Left cardiac atrium (tissue), 4 donors: ENCODE measurements at regions not wholly inside any gene's neighbourhood (a gene's known extent, or its start where the extent isn't known, plus 50 kb on each side); places are given as distances from the start of the nearest gene placed in this dataset.
A peak's percentile ranks its signal among the peaks of the same experiment; 100 is the strongest.
"Not testable (repeated sequence)": the region's sequence is repeated elsewhere in the genome, so short reads cannot be mapped to it uniquely, and the experiment has no call there.

ENCODE experiments used
- ATAC-seq, 2 donors: fragments of 200-7000 bp; cut with Tn5 transposase; one replicate each; pipeline ENCODE4 v1.9.1; 2020; ENCODE audit warnings: mild to moderate bottlenecking in 2 of 2, moderate library complexity in 2 of 2
- DNase-seq: peaks from one replicate; pipeline ENCODE4 v3.0.0-alpha.2; 2020
- intact Hi-C, 2 donors: fragments of 100-400 bp; cut with DNase I; formaldehyde crosslinking; loops; one replicate each; pipeline versions ENCODE4 v1.14.1 to v1.15.1; 2022 to 2023
- donor health status: DM: no; HTN: yes; CAD: no.
- donor health status: DM: no; HTN: yes; CAD: no; lungs with severe emphysema.
- donor health status: DM: yes; HTN: yes; CAD: no.
- donor health status: Dilated cardiomyopathy.

DNA sequence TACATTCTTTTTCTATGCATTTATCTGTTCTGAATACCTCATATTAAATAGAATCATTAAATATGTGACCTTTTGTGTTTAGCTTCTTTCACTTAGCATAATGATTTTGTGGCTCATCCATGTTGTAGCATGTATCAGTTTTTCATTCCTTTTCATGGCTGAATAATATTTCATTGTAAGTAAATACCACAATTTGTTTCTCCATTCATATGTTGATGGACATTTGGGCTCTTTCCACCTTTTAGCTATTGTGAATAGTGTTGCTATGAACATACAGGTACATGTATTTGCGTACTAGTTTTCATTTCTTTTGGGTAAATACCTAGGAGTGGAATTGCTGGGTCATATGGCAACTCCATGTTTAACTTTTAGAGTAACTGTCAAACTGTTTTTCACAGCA lies 85.1 kb downstream of the GNL3L start:
- intact Hi-C loops = no loop called here
- DNase-seq = no peak
- ATAC-seq = no peak

DNA sequence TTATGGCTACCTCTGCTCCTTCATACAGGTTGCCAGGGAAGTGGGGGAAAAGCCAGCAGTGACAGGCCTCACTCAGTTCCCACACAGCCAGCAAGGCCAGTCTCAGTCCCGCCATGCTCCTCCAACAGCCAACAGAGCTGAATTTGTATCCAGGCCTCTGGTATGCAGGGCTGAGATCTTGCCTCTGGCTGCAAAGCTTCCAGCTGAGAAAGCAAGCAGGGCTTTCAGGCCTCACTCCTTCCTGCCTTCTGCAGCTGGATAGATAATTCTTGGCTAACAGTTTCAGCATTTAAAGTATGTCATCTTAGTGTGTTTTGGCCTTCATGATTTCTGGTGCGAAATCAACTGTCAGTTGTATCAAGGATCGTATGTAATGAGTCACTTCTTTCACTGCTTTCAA lies 103.6 kb downstream of the GNL3L start:
- peak; percentile 30 to 47 for ATAC-seq
- no peak for DNase-seq
- intact Hi-C loops = no loop called here

DNA sequence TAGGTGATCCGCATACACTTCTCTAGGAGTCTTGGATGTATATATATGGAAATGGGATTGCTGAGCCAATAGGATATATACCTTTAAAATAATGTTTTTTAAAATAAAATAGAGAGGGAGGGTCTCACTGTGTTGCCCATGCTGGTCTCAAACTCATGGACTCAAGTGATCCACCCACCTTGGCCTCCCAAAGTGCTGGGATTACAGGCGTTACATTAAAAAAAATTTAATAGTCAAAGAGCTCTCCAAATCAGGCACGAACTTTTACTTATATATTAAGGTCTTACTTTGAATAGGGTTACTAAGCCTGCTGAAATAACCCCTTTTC lies 109.0 kb downstream of the GNL3L start:
- ATAC-seq (no peak), DNase-seq (no peak)
- intact Hi-C loops = no loop called here

DNA sequence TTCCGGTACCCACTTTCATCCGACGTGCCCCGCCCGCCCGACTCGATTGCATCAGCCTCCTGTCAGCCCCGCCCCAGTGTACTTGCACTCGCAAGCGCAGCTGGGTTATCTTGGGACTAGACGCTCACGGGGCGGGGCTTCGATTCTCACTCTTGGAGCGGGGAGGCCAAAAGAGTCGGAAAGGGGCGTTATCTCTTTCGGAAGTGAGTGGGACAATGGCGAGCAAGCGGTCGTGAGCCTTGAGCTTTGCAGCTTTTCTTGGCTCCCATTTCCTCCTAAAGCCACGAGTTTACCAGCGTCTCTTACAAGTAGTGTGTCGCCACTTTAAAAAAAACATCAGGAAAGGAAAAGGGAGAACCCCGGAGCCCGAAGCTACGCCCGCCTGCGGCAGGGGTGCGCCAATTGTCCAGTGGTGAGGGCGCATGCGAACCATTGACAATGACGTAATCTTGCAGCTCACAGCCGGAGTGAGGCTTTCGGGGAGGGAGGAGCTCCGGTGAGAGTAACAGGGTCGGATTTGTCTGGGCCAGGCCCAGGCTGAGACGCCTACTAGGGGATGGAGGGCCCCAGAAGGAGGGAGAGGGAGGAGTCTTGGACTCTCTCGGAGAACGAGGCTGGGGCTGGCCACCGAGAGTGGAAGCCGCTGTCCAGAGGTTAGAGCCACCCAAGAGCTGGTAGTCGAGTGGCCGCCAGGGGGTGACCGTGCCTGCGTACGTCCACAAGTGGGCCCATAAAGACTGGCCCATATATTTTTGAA lies 109.5 kb downstream of the GNL3L start:
- DNase-seq (peak; percentile 97), ATAC-seq (peak; percentile 97 to 99)
- intact Hi-C loops = loop anchor here in 1 of 2 donors (10.0 kb wide), 1 partner anchor 165 kb away; the partner anchor contains the start of gene MAGED2

DNA sequence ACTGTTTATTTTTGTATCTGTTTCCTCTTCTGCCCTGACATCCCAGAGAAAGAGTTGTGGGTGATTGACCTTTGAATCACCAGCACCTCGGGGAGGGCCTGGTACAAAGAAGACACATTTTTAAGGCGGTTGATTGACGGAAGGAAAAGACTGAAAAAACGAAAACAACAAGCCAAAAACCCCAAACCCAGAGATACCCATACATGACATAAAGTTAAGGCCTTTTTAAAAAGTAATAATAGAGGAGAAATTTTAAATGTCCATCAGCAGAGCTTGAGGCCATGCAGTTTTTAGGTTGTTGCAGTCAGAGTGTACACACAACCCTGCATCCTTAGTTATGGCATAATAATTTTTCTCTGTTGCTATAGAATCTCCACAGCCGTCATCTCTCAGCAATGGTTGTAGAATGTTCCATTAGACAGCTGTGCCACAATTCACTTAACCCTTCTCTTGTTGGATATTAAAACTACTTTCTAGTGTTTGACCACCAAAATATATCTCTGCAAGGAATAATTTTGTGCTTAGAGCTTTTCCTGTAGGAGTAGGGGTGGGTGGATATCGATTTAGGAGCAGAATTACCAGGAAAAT lies 110.2 kb downstream of the GNL3L start:
- ATAC-seq = no peak
- intact Hi-C loops = loop anchor here in 1 of 2 donors (10.0 kb wide), 1 partner anchor 165 kb away; the partner anchor contains the start of gene MAGED2
- DNase-seq = no peak

DNA sequence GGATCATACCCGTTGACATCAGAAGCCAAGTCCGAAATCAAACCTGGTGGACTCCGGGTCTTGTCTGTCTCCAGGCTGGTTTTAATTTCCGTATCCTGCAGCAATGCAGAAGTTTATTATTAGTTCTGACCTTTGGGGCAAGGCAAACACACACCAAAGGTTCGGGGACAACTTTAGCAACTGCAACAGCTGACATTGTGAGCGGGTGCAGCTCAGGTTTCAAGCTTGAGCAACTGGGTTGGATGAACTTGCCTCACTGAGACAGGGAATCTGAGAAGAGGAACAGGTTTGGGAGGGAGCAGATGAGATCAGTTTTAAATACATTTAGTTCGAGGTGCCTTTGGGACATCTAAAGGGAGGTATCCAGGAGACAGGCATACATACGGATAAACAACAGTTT lies 110.7 kb downstream of the GNL3L start:
- DNase-seq = no peak
- ATAC-seq = no peak
- intact Hi-C loops = loop anchor here in 1 of 2 donors (10.0 kb wide), 1 partner anchor 164 kb away; the partner anchor contains the start of gene MAGED2

DNA sequence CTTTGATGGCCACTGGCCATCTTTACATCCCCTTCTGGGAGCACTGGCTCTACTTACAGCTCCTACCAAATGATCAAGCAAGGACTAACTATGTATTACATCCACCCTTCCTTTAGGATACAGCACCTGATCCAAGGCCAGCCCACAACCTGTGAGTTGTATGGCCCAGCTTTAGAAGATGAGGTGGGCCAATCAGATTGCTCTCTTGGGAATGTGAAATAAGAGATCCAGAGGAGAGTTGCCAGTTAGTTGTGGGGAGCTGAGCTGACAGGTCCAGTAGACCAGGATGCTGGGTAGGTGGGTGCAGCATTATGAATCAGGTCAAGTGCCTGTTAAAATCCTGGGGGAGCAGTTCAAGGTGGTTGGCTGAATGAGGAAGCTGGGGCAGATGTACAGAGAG lies 111.5 kb downstream of the GNL3L start:
- DNase-seq = no peak
- intact Hi-C loops = loop anchor here in 1 of 2 donors (10.0 kb wide), 1 partner anchor 163 kb away; the partner anchor contains the start of gene MAGED2

DNA sequence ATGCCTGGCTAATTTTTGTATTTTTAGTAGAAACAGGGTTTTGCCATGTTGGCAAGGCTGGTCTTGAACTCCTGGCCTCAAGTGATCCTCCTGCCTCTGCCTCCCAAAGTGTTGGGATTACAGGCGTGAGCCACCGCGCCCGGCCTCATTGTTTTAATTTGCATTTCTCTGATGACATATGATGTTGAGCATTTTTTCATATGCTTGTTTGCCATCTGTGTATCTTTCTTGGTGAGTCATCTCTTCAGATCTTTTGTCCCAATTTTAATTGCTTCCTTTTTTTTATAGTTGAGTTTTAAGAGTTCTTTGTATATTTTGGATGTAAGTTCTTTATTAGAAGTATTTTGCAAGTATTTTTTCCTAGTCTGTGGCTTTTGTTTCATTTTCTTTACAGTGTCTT lies 117.6 kb downstream of the GNL3L start:
- ATAC-seq, DNase-seq: not testable (repeated sequence)
- intact Hi-C loops = loop anchor here in 1 of 2 donors (10.0 kb wide), 1 partner anchor 157 kb away; the partner anchor contains the start of gene MAGED2

More for the DNA sequence above, 111.5 kb downstream of the GNL3L start:
- ATAC-seq = no peak

DNA sequence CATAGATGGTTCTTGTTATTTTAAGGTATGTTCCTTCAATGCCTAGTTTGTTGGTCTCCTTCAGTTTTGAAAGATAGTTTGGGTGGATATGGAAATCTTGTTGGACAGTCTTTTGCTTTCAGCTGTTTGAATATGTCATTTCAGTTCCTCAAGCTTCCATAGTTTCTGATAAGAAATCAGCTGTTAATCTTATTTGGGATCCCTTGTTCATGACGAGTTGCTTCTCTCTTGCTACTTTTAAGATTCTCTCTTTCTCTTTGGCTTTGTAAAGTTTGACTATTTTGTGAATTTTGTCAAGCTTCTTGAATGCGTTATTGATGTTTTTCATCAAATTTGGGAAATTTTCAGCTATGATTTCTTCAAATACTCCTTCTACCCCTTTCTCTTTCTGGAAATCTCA lies 129.5 kb downstream of the GNL3L start:
- ATAC-seq (no peak), DNase-seq (no peak)
- intact Hi-C loops = no loop called here

DNA sequence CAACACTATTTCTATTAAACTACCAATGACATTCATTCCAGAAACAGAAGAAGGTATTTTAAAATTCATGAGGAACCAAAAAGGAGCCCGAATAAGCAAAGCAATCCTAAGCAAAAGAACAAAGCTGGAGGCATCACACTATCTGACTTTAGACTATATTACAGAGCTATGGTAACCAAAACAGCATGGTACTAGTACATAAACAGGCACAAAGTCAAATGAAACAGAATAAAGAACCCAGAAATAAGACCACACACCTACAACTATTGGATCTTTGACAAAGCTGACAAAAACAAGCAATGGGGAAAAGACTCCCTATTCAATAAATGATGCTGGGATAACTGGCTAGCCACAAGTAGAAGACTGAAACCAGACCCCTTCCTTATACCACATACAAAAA lies 122.3 kb downstream of the ITIH6 start:
- DNase-seq (no peak), ATAC-seq (no peak)
- intact Hi-C loops = no loop called here

DNA sequence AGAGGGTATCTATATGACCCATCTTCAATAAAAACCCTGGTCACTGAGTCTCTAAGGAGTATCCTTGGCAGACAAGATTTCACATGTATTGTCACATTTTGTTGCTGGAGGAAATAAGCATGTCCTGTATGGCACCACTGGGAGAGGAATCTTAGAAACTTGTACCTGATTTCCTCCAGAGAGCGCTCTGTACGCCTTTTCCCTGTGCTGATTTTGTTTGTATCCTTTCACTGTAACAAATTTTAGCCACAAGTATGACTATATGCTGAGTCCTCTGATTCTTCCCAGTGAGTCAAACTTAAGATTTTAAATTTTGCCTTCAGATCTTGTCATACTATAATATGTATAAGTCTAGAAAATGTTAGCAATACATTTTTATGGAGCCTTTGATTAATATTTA lies 102.8 kb downstream of the ITIH6 start:
- peak in 1 of 2 donors; percentile 19 for ATAC-seq
- intact Hi-C loops = no loop called here

DNA sequence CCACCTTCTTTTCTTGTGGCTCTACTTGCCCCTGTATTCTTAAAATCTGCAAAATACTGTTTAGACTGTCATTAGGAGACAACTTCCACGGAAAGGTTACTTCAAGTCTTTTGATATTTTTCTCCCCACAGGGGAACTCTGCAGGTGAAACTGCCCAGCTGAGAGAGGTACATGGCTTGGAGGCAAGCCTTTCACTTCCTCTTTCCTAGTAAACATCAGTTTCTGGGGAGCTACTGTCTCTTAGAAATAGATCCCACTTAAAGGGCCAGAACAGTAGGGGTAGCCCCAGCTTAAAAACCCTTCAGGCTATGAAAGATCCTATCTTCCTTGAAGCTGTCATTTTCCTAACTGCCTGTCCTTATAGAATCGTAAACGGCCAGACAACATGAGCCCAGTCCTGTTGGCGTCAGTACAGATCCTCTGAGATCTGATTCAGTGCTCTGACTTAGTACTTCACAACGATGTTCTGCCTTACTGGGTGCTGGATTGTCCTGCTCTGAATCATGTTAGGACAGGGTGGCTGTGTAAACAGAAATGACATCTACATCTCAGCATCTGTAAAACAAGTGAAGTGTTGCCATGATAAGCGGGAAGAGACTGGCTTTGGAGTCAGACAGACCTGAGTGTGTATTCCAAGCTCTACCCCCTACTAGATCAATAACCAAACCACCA lies 102.1 kb downstream of the ITIH6 start:
- intact Hi-C loops = no loop called here
- ATAC-seq (no peak), DNase-seq (no peak)

More for the DNA sequence above, 102.8 kb downstream of the ITIH6 start:
- DNase-seq = no peak
